CD4-positive, alpha-beta memory T cell (primary cell): ENCODE measurements at regions not wholly inside any gene's neighbourhood (a gene's known extent, or its start where the extent isn't known, plus 50 kb on each side); places are given as distances from the start of the nearest gene placed in this dataset.
A peak's percentile ranks its signal among the peaks of the same experiment; 100 is the strongest.

Experiments
- CTCF ChIA-PET: fragments of 350-600 bp; sonication (Branson Sonifier 250); formaldehyde crosslinking; loops from one replicate; lab custom pipeline; 2021; ENCODE audit warnings: inconsistent platforms; ENCODE audit not compliant: partially characterized antibody; lab: Charles Lee
- POLR2A ChIA-PET: fragments of 350-600 bp; sonication (Branson Sonifier 250); formaldehyde crosslinking; loops from one replicate; lab custom pipeline; 2021; ENCODE audit not compliant: partially characterized antibody; lab: Charles Lee
- DNase-seq, 5 donors: peaks; one replicate each; pipeline versions ENCODE4 v3.0.0 to v3.0.0-alpha.2; 2020 to 2022; ENCODE audit warnings: mixed read lengths in 1 of 5
- H3K27ac ChIP-seq: one replicate; pipeline ENCODE4 v1.7.0; 2013; ENCODE audit warnings: low read depth, low read length
- H3K27me3 ChIP-seq: 2 replicates; pipeline ENCODE4 v1.7.0; 2013; ENCODE audit warnings: mild to moderate bottlenecking, low read length, moderate library complexity; ENCODE audit not compliant: insufficient read depth
- H3K36me3 ChIP-seq: 2 replicates; pipeline ENCODE4 v1.7.0; 2013; ENCODE audit warnings: mild to moderate bottlenecking, low read length, moderate library complexity; ENCODE audit not compliant: insufficient read depth
- H3K4me1 ChIP-seq: 2 replicates; pipeline ENCODE4 v1.7.0; 2013; ENCODE audit warnings: mild to moderate bottlenecking, low read length, moderate library complexity; ENCODE audit not compliant: insufficient read depth
- H3K4me3 ChIP-seq, 2 donors: one replicate each; pipeline ENCODE4 v1.7.0; 2013; ENCODE audit warnings: low read length in 2 of 2, mild to moderate bottlenecking in 1 of 2
- H3K9me3 ChIP-seq, 2 donors: one replicate each; pipeline ENCODE4 v1.7.0; 2013; ENCODE audit warnings: low read length in 2 of 2, control low read depth in 1 of 2; ENCODE audit not compliant: control insufficient read depth in 1 of 2
- H3K27ac Mint-ChIP-seq, 7 donors: one replicate each; pipeline ENCODE4 v1.8.0; 2020 to 2021; ENCODE audit warnings: mixed read lengths in 7 of 7, mild to moderate bottlenecking in 6 of 7, inconsistent platforms in 3 of 7, moderate library complexity in 3 of 7
- H3K27me3 Mint-ChIP-seq, 2 donors: one replicate each; pipeline ENCODE4 v1.8.0; 2020 to 2021; ENCODE audit warnings: mixed read lengths in 2 of 2
- H3K36me3 Mint-ChIP-seq, 2 donors: one replicate each; pipeline ENCODE4 v1.8.0; 2020 to 2021; ENCODE audit warnings: mixed read lengths in 2 of 2, inconsistent platforms in 1 of 2, mild to moderate bottlenecking in 1 of 2
- H3K4me1 Mint-ChIP-seq, 4 donors: one replicate each; pipeline ENCODE4 v1.8.0; 2020 to 2021; ENCODE audit warnings: mixed read lengths in 4 of 4, mild to moderate bottlenecking in 1 of 4
- H3K4me3 Mint-ChIP-seq, 8 donors: one replicate each; pipeline ENCODE4 v1.8.0; 2020 to 2021; ENCODE audit warnings: mixed read lengths in 8 of 8, mild to moderate bottlenecking in 7 of 8, moderate library complexity in 6 of 8, inconsistent platforms in 3 of 8
- H3K9me3 Mint-ChIP-seq, 8 donors: one replicate each; pipeline ENCODE4 v1.8.0; 2020 to 2021; ENCODE audit warnings: mixed read lengths in 8 of 8, mild to moderate bottlenecking in 5 of 8, inconsistent platforms in 3 of 8, moderate library complexity in 1 of 8
- intact Hi-C: fragments of 100-400 bp; cut with micrococcal nuclease; formaldehyde crosslinking; loops from one replicate; pipeline ENCODE4 v1.15.1; 2023

DNA sequence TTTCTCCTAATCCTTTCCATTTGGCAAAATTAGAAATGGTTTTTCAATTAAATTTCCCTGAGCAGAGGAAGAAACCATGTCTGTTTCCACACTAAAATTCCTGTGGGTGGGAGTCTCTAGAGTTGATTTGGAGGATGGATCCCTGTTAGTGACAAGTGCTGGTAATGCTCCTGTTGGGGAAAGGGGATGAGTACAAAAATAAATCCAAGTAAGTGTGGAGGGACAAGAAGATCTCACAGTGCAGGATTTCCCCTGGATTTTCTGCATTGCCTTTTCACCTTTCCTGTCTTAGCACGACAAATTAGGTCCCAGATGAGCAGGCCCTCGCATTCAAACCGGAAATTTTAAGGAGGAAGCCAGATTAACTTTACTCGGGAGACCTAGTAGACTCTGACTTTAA lies 107.5 kb downstream of the DAD1 start:
- ChIA-PET POLR2A (interaction anchor here (1.1 to 42.8 kb wide), 3 partner anchors 8 to 69 kb away, joined by 3 to 1528 read pairs (median 1107); no protein-coding TSS in a partner anchor), CTCF (interaction anchor here (1.5 kb wide), 1 partner anchor 74 kb away, joined by 3 read pairs; no protein-coding TSS in a partner anchor)
- Mint-ChIP-seq H3K4me1 (peaks cover 0 to 4% (median 0%) of the 10 kb centered on the region in 4 donors), H3K36me3 (peaks cover under 1 to 5% of the 10 kb centered on the region in 2 donors), H3K27ac (peak overlapping the region in 6 of 7 donors; percentile 47 to 100 (median 62)), H3K27me3 (no peaks in the 10 kb centered on the region), H3K9me3 (no peaks in the 10 kb centered on the region), H3K4me3 (peak overlapping the region; percentile 60 to 86 (median 80))
- H3K36me3 ChIP-seq = no peaks in the 10 kb centered on the region
- intact Hi-C loops = no loop called here
- H3K9me3 ChIP-seq = no peaks in the 10 kb centered on the region
- H3K4me3 ChIP-seq = no peak overlapping the region
- H3K27me3 ChIP-seq = no peaks in the 10 kb centered on the region
- H3K27ac ChIP-seq = no peak overlapping the region
- no peak for DNase-seq
- no peaks in the 10 kb centered on the region for H3K4me1 ChIP-seq

DNA sequence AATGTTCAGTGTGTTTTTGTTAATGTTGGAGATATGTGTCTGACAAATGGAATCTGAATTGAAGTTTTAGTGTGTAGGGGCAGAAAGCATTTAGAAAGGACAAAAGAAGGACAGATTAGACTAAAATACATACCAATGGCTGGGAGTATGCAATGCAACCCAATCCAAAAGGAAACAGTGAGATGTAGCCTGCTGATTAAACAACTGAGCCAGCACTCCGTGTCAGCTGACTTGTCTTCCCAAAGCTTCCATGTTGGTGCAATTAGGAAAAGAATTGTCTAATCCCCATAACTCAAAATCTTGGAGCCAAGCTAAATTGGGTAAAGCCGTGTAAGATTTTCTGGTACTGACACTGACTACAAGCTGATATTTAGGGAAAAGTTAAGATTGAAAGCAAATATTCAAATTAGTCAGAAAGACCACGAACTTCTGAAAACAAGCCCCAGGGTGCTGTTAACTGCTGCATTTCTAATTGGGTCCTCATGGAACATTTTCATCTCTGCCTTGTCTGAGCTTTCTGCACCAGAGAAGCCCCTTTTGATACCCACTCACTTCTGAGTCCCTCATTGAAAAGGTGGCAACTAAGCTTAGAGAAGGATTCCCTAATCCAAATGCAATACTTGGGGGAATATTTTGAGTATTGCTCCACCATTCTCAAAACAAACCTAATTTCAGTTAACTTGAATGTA lies 109.1 kb downstream of the DAD1 start:
- H3K9me3 Mint-ChIP-seq = no peaks in the 10 kb centered on the region
- H3K4me3 Mint-ChIP-seq = peak overlapping the region; percentile 54 to 85 (median 74)
- H3K4me1 Mint-ChIP-seq = no peaks in the 10 kb centered on the region
- Histone ChIP-seq H3K4me3 (no peak overlapping the region), H3K36me3 (no peaks in the 10 kb centered on the region), H3K4me1 (no peaks in the 10 kb centered on the region), H3K27ac (no peak overlapping the region), H3K27me3 (no peaks in the 10 kb centered on the region), H3K9me3 (no peaks in the 10 kb centered on the region)
- POLR2A ChIA-PET = interaction anchor here (1.0 to 40.2 kb wide), 7 partner anchors 27 to 483 kb away, joined by 3 to 1107 read pairs (median 4); no protein-coding TSS in a partner anchor
- CTCF ChIA-PET = interaction anchor here (1.2 to 1.4 kb wide), 2 partner anchors 12 to 16 kb away, joined by 3 read pairs; no protein-coding TSS in a partner anchor
- no peaks in the 10 kb centered on the region for H3K27me3 Mint-ChIP-seq
- DNase-seq = no peak
- H3K27ac Mint-ChIP-seq = peak overlapping the region in 4 of 7 donors; percentile 53 to 100 (median 66)
- H3K36me3 Mint-ChIP-seq = peaks cover 0 to 3% of the 10 kb centered on the region in 2 donors
- intact Hi-C loops = no loop called here

DNA sequence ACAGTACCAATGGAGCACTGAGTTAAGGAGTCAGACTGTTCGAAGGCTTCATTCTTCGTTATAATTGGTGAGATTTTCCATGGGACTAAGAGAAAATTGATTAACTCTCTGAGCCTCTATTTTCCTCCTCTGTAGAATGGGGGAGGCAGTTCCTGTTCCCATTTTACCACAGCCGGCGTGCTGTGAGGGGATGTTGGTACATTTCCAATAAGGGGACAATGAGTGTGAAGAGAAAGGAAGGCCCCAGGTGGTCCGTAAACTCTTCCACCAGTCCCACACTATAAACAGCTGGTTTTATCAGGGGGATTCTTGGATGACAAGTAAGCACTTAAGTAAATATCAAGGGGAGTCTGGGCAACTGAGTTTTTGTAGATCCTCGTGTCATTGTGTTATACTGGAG lies 109.9 kb downstream of the DAD1 start:
- intact Hi-C loops = no loop called here

DNA sequence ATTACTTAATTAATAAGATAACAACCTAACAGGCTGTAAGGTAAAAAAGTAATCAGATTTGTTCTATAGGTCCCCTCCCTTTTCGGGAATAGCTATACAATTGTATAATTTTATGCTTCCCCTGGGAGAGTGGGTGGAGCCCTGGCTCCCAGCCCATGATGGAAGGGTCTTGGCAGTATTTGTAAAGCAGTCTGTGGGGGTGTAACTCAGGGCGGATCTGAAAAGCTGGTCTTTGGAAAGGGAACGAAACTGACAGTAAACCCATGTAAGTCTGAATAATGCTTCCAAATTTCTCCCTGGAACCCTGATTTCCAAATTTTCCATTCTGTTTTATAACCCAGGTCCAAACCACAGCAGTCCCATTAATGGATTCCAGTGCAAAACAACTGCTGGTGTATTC lies 110.4 kb downstream of the DAD1 start:
- ChIA-PET POLR2A (interaction anchor here (0.6 to 40.2 kb wide), 8 partner anchors 28 to 482 kb away, joined by 3 to 1107 read pairs (median 4); no protein-coding TSS in a partner anchor), CTCF (no interaction called here)
- DNase-seq = no peak
- no peaks in the 10 kb centered on the region for H3K36me3 Mint-ChIP-seq
- no peaks in the 10 kb centered on the region for H3K27me3 ChIP-seq
- H3K4me3 ChIP-seq = no peak overlapping the region
- no peaks in the 10 kb centered on the region for H3K9me3 ChIP-seq
- H3K27ac ChIP-seq = no peak overlapping the region
- H3K4me1 ChIP-seq = no peaks in the 10 kb centered on the region
- H3K36me3 ChIP-seq = no peaks in the 10 kb centered on the region
- H3K27me3 Mint-ChIP-seq = no peaks in the 10 kb centered on the region
- peak overlapping the region in 7 of 8 donors; percentile 54 to 81 (median 70) for H3K4me3 Mint-ChIP-seq
- no peak overlapping the region for H3K27ac Mint-ChIP-seq
- H3K4me1 Mint-ChIP-seq = no peaks in the 10 kb centered on the region
- no peaks in the 10 kb centered on the region for H3K9me3 Mint-ChIP-seq
- intact Hi-C loops = no loop called here

More for the DNA sequence above, 109.9 kb downstream of the DAD1 start:
- Mint-ChIP-seq H3K27me3 (no peaks in the 10 kb centered on the region), H3K4me3 (peak overlapping the region; percentile 54 to 85 (median 74)), H3K36me3 (peaks cover 0 to 3% of the 10 kb centered on the region in 2 donors), H3K9me3 (no peaks in the 10 kb centered on the region), H3K4me1 (no peaks in the 10 kb centered on the region), H3K27ac (peak overlapping the region in 3 of 7 donors; percentile 37 to 100 (median 52))
- ChIA-PET POLR2A (interaction anchor here (0.6 to 40.2 kb wide), 8 partner anchors 28 to 482 kb away, joined by 3 to 1107 read pairs (median 4); no protein-coding TSS in a partner anchor), CTCF (interaction anchor here (1.2 kb wide), 1 partner anchor 13 kb away, joined by 3 read pairs; no protein-coding TSS in a partner anchor)
- H3K4me3 ChIP-seq = no peak overlapping the region
- no peak overlapping the region for H3K27ac ChIP-seq
- no peaks in the 10 kb centered on the region for H3K36me3 ChIP-seq
- no peaks in the 10 kb centered on the region for H3K4me1 ChIP-seq
- no peaks in the 10 kb centered on the region for H3K27me3 ChIP-seq
- no peak for DNase-seq
- H3K9me3 ChIP-seq = no peaks in the 10 kb centered on the region

DNA sequence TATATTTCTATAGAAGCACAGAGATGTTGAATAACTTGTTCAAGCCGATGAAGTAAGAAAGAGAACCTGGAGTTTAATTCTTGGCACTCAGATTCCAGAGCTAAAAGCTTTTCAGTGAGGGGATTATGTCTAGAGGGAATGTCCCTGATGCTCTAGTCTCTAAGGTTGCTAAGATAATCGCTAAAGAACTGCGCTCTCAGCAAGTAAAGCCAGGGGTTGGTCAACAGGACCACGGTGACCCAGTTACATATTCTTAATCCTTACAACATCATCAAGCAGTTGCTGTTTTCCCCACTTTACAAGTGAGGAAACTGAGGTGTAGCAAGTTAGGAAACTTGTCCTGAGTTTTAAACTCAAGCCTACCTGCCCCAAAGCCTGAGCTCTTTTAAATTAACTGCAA lies 110.8 kb downstream of the DAD1 start:
- no peaks in the 10 kb centered on the region for H3K9me3 Mint-ChIP-seq
- no peak overlapping the region for H3K27ac ChIP-seq
- H3K4me1 Mint-ChIP-seq = no peaks in the 10 kb centered on the region
- intact Hi-C loops = no loop called here
- no peak overlapping the region for H3K4me3 ChIP-seq
- ChIA-PET CTCF (no interaction called here), POLR2A (interaction anchor here (1.2 to 40.2 kb wide), 5 partner anchors 29 to 426 kb away, joined by 3 to 1107 read pairs (median 5); no protein-coding TSS in a partner anchor)
- H3K9me3 ChIP-seq = no peaks in the 10 kb centered on the region
- peak overlapping the region in 1 of 8 donors; percentile 41 for H3K4me3 Mint-ChIP-seq
- no peaks in the 10 kb centered on the region for H3K36me3 Mint-ChIP-seq
- no peaks in the 10 kb centered on the region for H3K27me3 Mint-ChIP-seq
- peak overlapping the region in 1 of 7 donors; percentile 40 for H3K27ac Mint-ChIP-seq
- H3K27me3 ChIP-seq = no peaks in the 10 kb centered on the region
- no peaks in the 10 kb centered on the region for H3K36me3 ChIP-seq
- H3K4me1 ChIP-seq = no peaks in the 10 kb centered on the region
- DNase-seq = no peak

DNA sequence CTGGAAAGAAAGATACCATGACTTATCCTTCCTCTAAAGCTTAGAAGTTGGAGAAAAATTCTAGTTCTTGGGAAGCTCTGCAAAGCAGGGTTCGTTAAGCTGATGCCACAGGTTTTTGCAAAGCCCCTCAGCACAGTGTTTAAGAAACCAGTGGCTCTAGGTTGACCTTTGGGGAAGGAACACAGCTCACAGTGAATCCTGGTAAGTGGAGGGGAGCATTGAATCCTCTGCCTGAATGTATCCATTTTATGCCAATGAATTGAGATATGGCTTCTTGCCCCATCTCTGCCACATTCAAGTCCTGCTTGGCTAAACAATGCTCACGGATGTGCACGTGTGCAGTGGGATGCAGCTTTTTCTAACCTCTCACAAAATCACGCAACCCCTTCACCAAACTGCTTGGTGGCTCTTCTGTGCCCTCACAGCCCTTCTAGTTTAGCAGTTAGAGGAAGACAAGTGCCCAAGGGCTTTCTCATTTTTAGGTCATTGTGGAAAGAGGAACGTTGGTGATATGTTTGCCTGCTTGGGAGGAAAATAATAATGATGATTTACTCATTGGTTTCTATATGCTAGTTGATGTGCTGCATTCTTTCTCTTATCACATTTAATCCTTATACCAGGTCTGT lies 111.3 kb downstream of the DAD1 start:
- Mint-ChIP-seq H3K27me3 (no peaks in the 10 kb centered on the region), H3K27ac (peak overlapping the region in 2 of 7 donors; percentile 25 to 40), H3K4me3 (peak overlapping the region; percentile 34 to 71 (median 50)), H3K4me1 (no peaks in the 10 kb centered on the region), H3K36me3 (no peaks in the 10 kb centered on the region), H3K9me3 (no peaks in the 10 kb centered on the region)
- Histone ChIP-seq H3K9me3 (no peaks in the 10 kb centered on the region), H3K27me3 (no peaks in the 10 kb centered on the region), H3K36me3 (no peaks in the 10 kb centered on the region), H3K4me1 (no peaks in the 10 kb centered on the region), H3K4me3 (no peak overlapping the region), H3K27ac (no peak overlapping the region)
- DNase-seq = no peak
- POLR2A ChIA-PET = interaction anchor here (1.7 to 40.2 kb wide), 3 partner anchors 29 to 79 kb away, joined by 6 to 1107 read pairs (median 12); no protein-coding TSS in a partner anchor
- intact Hi-C loops = no loop called here
- CTCF ChIA-PET = no interaction called here

DNA sequence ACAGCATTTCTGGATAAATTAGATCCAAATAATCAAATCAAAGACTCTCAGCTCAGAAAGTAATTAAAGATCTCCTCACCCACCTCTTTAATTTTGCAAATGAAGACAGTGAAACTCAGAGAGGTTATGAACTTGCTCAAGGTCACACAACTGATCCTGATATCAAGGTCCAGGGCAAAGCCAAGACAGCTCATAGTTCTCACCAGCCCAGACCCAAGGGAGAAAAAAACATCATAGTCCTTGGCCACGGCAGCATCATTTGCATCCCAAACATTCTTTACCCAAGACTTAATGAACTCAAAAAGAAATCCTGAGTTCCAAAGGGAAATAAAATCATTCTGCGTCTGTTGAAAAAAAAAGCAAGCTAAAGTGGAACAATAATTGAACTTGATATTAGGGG lies 112.1 kb downstream of the DAD1 start:
- Histone ChIP-seq H3K4me1 (no peaks in the 10 kb centered on the region), H3K36me3 (no peaks in the 10 kb centered on the region), H3K27me3 (no peaks in the 10 kb centered on the region), H3K4me3 (no peak overlapping the region), H3K27ac (no peak overlapping the region), H3K9me3 (no peaks in the 10 kb centered on the region)
- intact Hi-C loops = no loop called here
- POLR2A ChIA-PET = interaction anchor here (1.7 to 40.2 kb wide), 2 partner anchors 30 to 79 kb away, joined by 6 to 1107 read pairs; no protein-coding TSS in a partner anchor
- H3K4me1 Mint-ChIP-seq = no peaks in the 10 kb centered on the region
- peak overlapping the region in 1 of 7 donors; percentile 13 for H3K27ac Mint-ChIP-seq
- H3K27me3 Mint-ChIP-seq = no peaks in the 10 kb centered on the region
- H3K4me3 Mint-ChIP-seq = peak overlapping the region in 4 of 8 donors; percentile 15 to 66 (median 40)
- no peaks in the 10 kb centered on the region for H3K9me3 Mint-ChIP-seq
- H3K36me3 Mint-ChIP-seq = no peaks in the 10 kb centered on the region
- CTCF ChIA-PET = no interaction called here
- DNase-seq = no peak
